ENCODE measurements at regions not wholly inside any gene's neighbourhood (a gene's known extent, or its start where the extent isn't known, plus 50 kb on each side); places are given as distances from the start of the nearest gene placed in this dataset.

GRCh38 chr5:1673042-1673677 is 126.5 kb downstream of the MRPL36 start:
- H3K4me1 ChIP-seq: peaks cover 0 to 4% (median 2%) of the 10 kb centered on the region in 4 donors
- H3K27me3 ChIP-seq: peaks cover 0 to 58% (median 18%) of the 10 kb centered on the region in 3 donors
- WGBS, 5 donors: 20 to 36% (median 26%) methylated on average over 25 of the region's 25 CpGs
- H3K36me3 ChIP-seq: no peaks in the 10 kb centered on the region
- no peak overlapping the region for H3K27ac ChIP-seq
- no peak for TF ChIP-seq CTCF (IDR thresholded peaks at IDR 0.05)
- no peak for TF ChIP-seq POLR2AphosphoS5 (IDR thresholded peaks at IDR 0.05)
- no peak for TF ChIP-seq POLR2A (IDR thresholded peaks at IDR 0.05)
- TF ChIP-seq EP300 (IDR thresholded peaks at IDR 0.05): no peak
- H3K4me3 ChIP-seq: no peak overlapping the region
- peak in 1 of 2 donors; percentile 43 for DNase-seq
- intact Hi-C loops (cut with DNase I; ENCODE audit: low total_unique reads): no loop called here
- peaks cover 0 to 10% (median 3%) of the 10 kb centered on the region in 4 donors for H3K9me3 ChIP-seq

- 56 to 70% (median 66%) methylated on average over 7 to 14 of the region's 14 CpGs for WGBS, 5 donors
- intact Hi-C loops (cut with DNase I; ENCODE audit: low total_unique reads): no loop called here
- DNase-seq: no peak
- no peaks in the 10 kb centered on the region for H3K36me3 ChIP-seq
- peaks cover 0 to 10% (median 0%) of the 10 kb centered on the region in 4 donors for H3K9me3 ChIP-seq
- TF ChIP-seq POLR2AphosphoS5 (IDR thresholded peaks at IDR 0.05) (no peak), EP300 (IDR thresholded peaks at IDR 0.05) (no peak), POLR2A (IDR thresholded peaks at IDR 0.05) (no peak), CTCF (IDR thresholded peaks at IDR 0.05) (no peak)
- H3K27me3 ChIP-seq: peaks cover 0 to 66% (median 26%) of the 10 kb centered on the region in 3 donors
- H3K27ac ChIP-seq: no peak overlapping the region
- no peak overlapping the region for H3K4me3 ChIP-seq
- H3K4me1 ChIP-seq: peaks cover 5 to 12% (median 10%) of the 10 kb centered on the region in 4 donors
Measured at GRCh38 chr5:1672396-1672795, 127.2 kb downstream of the MRPL36 start.

GRCh38 chr5:1671351-1671750 is 128.3 kb downstream of the MRPL36 start:
- H3K27me3 ChIP-seq: peaks cover 5 to 76% (median 36%) of the 10 kb centered on the region in 3 donors
- no peaks in the 10 kb centered on the region for H3K36me3 ChIP-seq
- 77 to 86% (median 79%) methylated on average over 11 of the region's 11 CpGs for WGBS, 5 donors
- peaks cover 11 to 21% (median 18%) of the 10 kb centered on the region in 4 donors for H3K4me1 ChIP-seq
- peaks cover 0 to 10% (median 0%) of the 10 kb centered on the region in 4 donors for H3K9me3 ChIP-seq
- H3K4me3 ChIP-seq: no peak overlapping the region
- no peak for TF ChIP-seq EP300 (IDR thresholded peaks at IDR 0.05)
- TF ChIP-seq POLR2AphosphoS5 (IDR thresholded peaks at IDR 0.05): no peak
- TF ChIP-seq CTCF (IDR thresholded peaks at IDR 0.05): no peak
- TF ChIP-seq POLR2A (IDR thresholded peaks at IDR 0.05): no peak
- no peak overlapping the region for H3K27ac ChIP-seq
- no peak for DNase-seq
- intact Hi-C loops (cut with DNase I; ENCODE audit: low total_unique reads): no loop called here

GRCh38 chr5:1670351-1670750 is 129.3 kb downstream of the MRPL36 start:
- no peak for DNase-seq
- Histone ChIP-seq H3K9me3 (peaks cover 0 to 10% (median 0%) of the 10 kb centered on the region in 4 donors), H3K27me3 (peaks cover 5 to 86% (median 46%) of the 10 kb centered on the region in 3 donors), H3K36me3 (no peaks in the 10 kb centered on the region), H3K4me1 (peaks cover 11 to 21% (median 18%) of the 10 kb centered on the region in 4 donors), H3K4me3 (no peak overlapping the region), H3K27ac (no peak overlapping the region)
- intact Hi-C loops (cut with DNase I; ENCODE audit: low total_unique reads): no loop called here
- 38 to 51% (median 44%) methylated on average over 2 of the region's 2 CpGs for WGBS, 5 donors
- no peak for TF ChIP-seq CTCF (IDR thresholded peaks at IDR 0.05)
- TF ChIP-seq EP300 (IDR thresholded peaks at IDR 0.05): no peak
- no peak for TF ChIP-seq POLR2AphosphoS5 (IDR thresholded peaks at IDR 0.05)
- TF ChIP-seq POLR2A (IDR thresholded peaks at IDR 0.05): no peak
